Trophoblast cell (in vitro differentiated cells and primary cell): ENCODE measurements at regions not wholly inside any gene's neighbourhood (a gene's known extent, or its start where the extent isn't known, plus 50 kb on each side); places are given as distances from the start of the nearest gene placed in this dataset.

Source experiments
- DNase-seq, 2 donors: peaks; one replicate each; pipeline ENCODE4 v3.0.0-alpha.2; 2016
- H2AFZ ChIP-seq: 2 replicates; pipeline ENCODE4 v1.6.1; 2013; ENCODE audit warnings: low read length, moderate library complexity, mild to moderate bottlenecking; ENCODE audit not compliant: insufficient read depth, poor library complexity
- H2AK5ac ChIP-seq: 2 replicates; pipeline ENCODE4 v1.6.1; 2013; ENCODE audit warnings: mild to moderate bottlenecking, low read length
- H2BK120ac ChIP-seq: 2 replicates; pipeline ENCODE4 v1.6.1; 2013; ENCODE audit warnings: low read length, mild to moderate bottlenecking, moderate library complexity; ENCODE audit not compliant: insufficient read depth, poor library complexity
- H2BK12ac ChIP-seq: 2 replicates; pipeline ENCODE4 v1.6.1; 2013; ENCODE audit warnings: mild to moderate bottlenecking, low read length, moderate library complexity
- H2BK5ac ChIP-seq: 2 replicates; pipeline ENCODE4 v1.6.1; 2013; ENCODE audit warnings: low read length, low read depth, moderate library complexity, mild to moderate bottlenecking; ENCODE audit not compliant: poor library complexity
- H3K14ac ChIP-seq: 2 replicates; pipeline ENCODE4 v1.6.1; 2013; ENCODE audit warnings: mild to moderate bottlenecking, low read length
- H3K18ac ChIP-seq: 2 replicates; pipeline ENCODE4 v1.6.1; 2013; ENCODE audit warnings: mild to moderate bottlenecking, low read length
- H3K23ac ChIP-seq: 2 replicates; pipeline ENCODE4 v1.6.1; 2013; ENCODE audit warnings: low read length
- H3K27ac ChIP-seq: 2 replicates; pipeline ENCODE4 v1.5.1; 2013; ENCODE audit warnings: low read depth, mild to moderate bottlenecking, inconsistent platforms, low read length, moderate library complexity
- H3K27me3 ChIP-seq: 2 replicates; pipeline ENCODE4 v1.6.1; 2013; ENCODE audit warnings: inconsistent platforms, mild to moderate bottlenecking, low read length, moderate library complexity; ENCODE audit not compliant: insufficient read depth
- H3K36me3 ChIP-seq, 2 experiments: 1 replicate in 1 of 2; 2 replicates in 1 of 2; pipeline ENCODE4 v1.6.1; 2013; ENCODE audit warnings: low read length in 2 of 2, mild to moderate bottlenecking in 2 of 2, moderate library complexity in 1 of 2; ENCODE audit not compliant: insufficient read depth in 2 of 2, control insufficient read depth in 1 of 2
- H3K4ac ChIP-seq: 2 replicates; pipeline ENCODE4 v1.6.1; 2013; ENCODE audit warnings: low read depth, mild to moderate bottlenecking, low read length, moderate library complexity
- H3K4me1 ChIP-seq, 2 experiments: 1 replicate in 1 of 2; 2 replicates in 1 of 2; pipeline ENCODE4 v1.6.1; 2013; ENCODE audit warnings: low read length in 2 of 2, mild to moderate bottlenecking in 2 of 2, moderate library complexity in 1 of 2; ENCODE audit not compliant: insufficient read depth in 2 of 2, control insufficient read depth in 1 of 2
- H3K4me2 ChIP-seq: 2 replicates; pipeline ENCODE4 v1.6.1; 2013; ENCODE audit warnings: inconsistent platforms, mild to moderate bottlenecking, low read length, moderate library complexity
- H3K4me3 ChIP-seq: 2 replicates; pipeline ENCODE4 v1.5.1; 2013; ENCODE audit warnings: mild to moderate bottlenecking, low read depth, low read length, inconsistent platforms
- H3K79me1 ChIP-seq: one replicate; pipeline ENCODE4 v1.6.1; 2013; ENCODE audit warnings: low read length
- H3K79me2 ChIP-seq: 2 replicates; pipeline ENCODE4 v1.6.1; 2013; ENCODE audit warnings: low read length, mild to moderate bottlenecking; ENCODE audit not compliant: control insufficient read depth, insufficient read depth, poor library complexity
- H3K9ac ChIP-seq: 2 replicates; pipeline ENCODE4 v1.6.1; 2013; ENCODE audit warnings: mild to moderate bottlenecking, low read length
- H3K9me3 ChIP-seq: 2 replicates; pipeline ENCODE4 v1.6.1; 2013; ENCODE audit warnings: low read depth, mild to moderate bottlenecking, control low read depth, inconsistent platforms, low read length; ENCODE audit not compliant: insufficient read depth
- H4K12ac ChIP-seq: 2 replicates; pipeline ENCODE4 v1.6.1; 2013; ENCODE audit warnings: low read depth, mild to moderate bottlenecking, low read length, moderate library complexity
- H4K8ac ChIP-seq: 2 replicates; pipeline ENCODE4 v1.6.1; 2013; ENCODE audit warnings: low read depth, mild to moderate bottlenecking, low read length, moderate library complexity
- H4K91ac ChIP-seq: one replicate; pipeline ENCODE4 v1.6.1; 2013; ENCODE audit warnings: low read depth, mild to moderate bottlenecking, low read length, moderate library complexity
- WGBS: extraction: QIAGEN DNeasy Blood & Tissue Kit; methylation state at CpG from one replicate; pipeline ENCODE4 v1.1.7; 2013; ENCODE audit warnings: missing lambda C conversion rate; ENCODE audit not compliant: insufficient read length, insufficient coverage; ENCODE audit errors: extremely low coverage; 5-methylcytosine and 5-hydroxymethylcytosine counted together

DNA sequence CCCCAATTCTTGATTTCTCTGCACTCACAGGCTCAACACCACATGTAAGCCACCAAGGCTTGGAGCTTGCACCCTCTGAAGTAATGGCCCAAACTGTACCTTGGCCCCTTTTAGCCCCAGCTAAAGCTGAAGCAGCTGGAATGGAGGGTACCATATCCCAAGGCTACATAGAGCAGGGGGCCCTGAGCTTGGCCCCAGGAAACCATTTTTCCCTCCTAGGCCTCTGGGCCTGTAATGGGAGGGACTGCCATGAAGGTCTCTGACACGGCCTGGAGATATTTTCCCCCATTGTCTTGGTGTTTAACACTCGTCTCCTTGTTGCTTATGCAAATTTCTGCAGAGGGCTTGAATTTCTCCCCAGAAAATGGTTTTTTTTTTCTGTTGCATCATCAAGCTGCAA lies 69.7 kb downstream of the SKA1 start:
- Histone ChIP-seq H3K18ac (no peak overlapping the region), H2AK5ac (no peak overlapping the region), H3K14ac (no peak overlapping the region), H3K23ac (no peak overlapping the region), H4K91ac (no peak overlapping the region), H3K4me1 (no peaks in the 10 kb centered on the region), H3K36me3 (no peaks in the 10 kb centered on the region), H2BK5ac (no peak overlapping the region), H2BK12ac (no peak overlapping the region), H4K12ac (no peak overlapping the region), H3K9me3 (peaks cover 5% of the 10 kb centered on the region), H3K4ac (no peak overlapping the region), H3K4me2 (no peak overlapping the region), H3K4me3 (no peak overlapping the region), H3K79me2 (no peaks in the 10 kb centered on the region), H3K9ac (no peak overlapping the region), H2BK120ac (no peak overlapping the region), H2AFZ (no peak overlapping the region), H3K27me3 (no peaks in the 10 kb centered on the region), H3K79me1 (no peaks in the 10 kb centered on the region), H3K27ac (no peak overlapping the region), H4K8ac (no peak overlapping the region)
- WGBS = no CpG with 5 or more reads among the region's 2 CpGs
- DNase-seq = no peak

DNA sequence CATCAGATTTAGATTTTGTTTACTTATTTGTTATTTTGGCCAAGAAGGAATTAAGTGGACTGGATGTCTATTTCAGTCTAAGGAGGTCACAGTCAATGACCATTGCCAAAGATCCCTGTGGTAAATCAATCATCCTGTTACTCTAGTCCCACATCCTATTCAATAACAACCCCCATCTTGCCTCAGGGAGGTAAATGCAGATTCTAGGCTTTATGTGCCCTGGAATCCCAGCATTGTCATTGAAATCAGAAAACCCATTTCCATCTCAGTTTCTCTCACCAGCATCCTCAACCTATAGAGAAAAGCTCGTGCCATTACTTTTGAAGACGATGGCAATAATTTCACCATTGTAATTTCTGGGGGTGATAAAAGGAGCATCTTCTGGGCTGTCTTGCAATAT lies 71.8 kb downstream of the SKA1 start:
- WGBS = no CpG with 5 or more reads among the region's 2 CpGs
- Histone ChIP-seq H3K14ac (no peak overlapping the region), H2BK120ac (no peak overlapping the region), H3K18ac (no peak overlapping the region), H3K9me3 (peaks cover 5% of the 10 kb centered on the region), H2BK5ac (no peak overlapping the region), H3K4ac (no peak overlapping the region), H3K79me1 (no peaks in the 10 kb centered on the region), H4K8ac (no peak overlapping the region), H3K4me2 (no peak overlapping the region), H2AK5ac (no peak overlapping the region), H3K4me1 (no peaks in the 10 kb centered on the region), H4K12ac (no peak overlapping the region), H2AFZ (no peak overlapping the region), H3K36me3 (no peaks in the 10 kb centered on the region), H3K23ac (no peak overlapping the region), H3K79me2 (no peaks in the 10 kb centered on the region), H3K27ac (no peak overlapping the region), H4K91ac (no peak overlapping the region), H3K4me3 (no peak overlapping the region), H3K9ac (no peak overlapping the region), H3K27me3 (no peaks in the 10 kb centered on the region), H2BK12ac (no peak overlapping the region)
- no peak for DNase-seq

DNA sequence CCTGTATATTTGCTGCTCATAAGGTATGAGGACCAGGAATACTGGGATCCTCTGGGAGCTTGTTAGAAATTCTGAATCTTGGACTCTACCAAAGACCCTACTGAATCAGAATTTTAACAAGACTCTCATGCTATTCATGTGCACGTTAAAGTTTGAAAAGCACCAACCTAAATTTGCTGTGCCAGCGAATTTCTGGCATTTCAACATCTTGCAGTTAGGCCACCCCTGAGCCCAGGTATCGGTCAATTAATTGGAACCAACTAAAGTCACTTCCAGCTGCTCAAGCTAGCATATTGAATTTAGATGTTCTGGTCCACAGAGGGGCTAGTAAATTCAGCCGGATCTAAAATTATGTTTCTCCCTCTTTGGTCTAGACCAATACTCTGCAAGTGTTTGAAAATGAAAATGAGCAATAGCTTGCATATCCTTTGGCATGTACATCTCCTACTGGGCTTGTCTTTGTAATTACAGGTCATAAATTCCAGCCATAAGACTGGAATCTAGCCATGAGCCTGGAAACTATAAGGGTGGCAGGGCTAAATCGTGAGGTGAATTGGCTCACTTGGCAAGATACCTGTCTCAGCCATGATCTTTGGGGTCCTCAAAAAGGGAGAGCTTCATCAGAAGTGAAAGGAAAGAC lies 72.4 kb downstream of the SKA1 start:
- WGBS = no CpG with 5 or more reads among the region's 5 CpGs
- Histone ChIP-seq H2BK5ac (no peak overlapping the region), H3K4me1 (no peaks in the 10 kb centered on the region), H2AFZ (no peak overlapping the region), H3K23ac (no peak overlapping the region), H3K4ac (no peak overlapping the region), H2BK120ac (no peak overlapping the region), H4K8ac (no peak overlapping the region), H3K36me3 (no peaks in the 10 kb centered on the region), H3K14ac (no peak overlapping the region), H3K79me1 (no peaks in the 10 kb centered on the region), H3K9ac (no peak overlapping the region), H3K9me3 (peaks cover 5% of the 10 kb centered on the region), H3K79me2 (no peaks in the 10 kb centered on the region), H4K12ac (no peak overlapping the region), H3K4me3 (no peak overlapping the region), H2AK5ac (no peak overlapping the region), H3K27ac (no peak overlapping the region), H3K27me3 (no peaks in the 10 kb centered on the region), H4K91ac (no peak overlapping the region), H3K18ac (no peak overlapping the region), H2BK12ac (no peak overlapping the region), H3K4me2 (no peak overlapping the region)
- DNase-seq = peak in 1 of 2 donors; percentile 4

DNA sequence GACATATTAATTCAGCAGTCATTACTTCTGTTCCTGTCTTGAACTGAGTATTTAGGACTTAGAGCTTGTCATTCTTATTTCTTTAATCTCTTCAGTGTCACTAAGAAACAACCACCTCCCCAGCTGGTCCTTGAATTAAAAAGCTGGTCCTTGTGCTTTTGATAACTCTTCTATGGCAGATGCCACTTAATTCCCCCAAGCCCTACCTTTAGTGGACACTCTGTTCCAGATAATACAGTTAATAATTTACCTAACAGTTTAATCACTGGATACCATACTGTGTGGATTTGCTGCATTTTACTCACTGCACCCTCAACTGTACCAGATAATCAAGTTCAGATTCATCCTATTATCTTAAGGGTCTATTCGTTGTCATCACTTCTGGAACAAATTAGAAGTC lies 73.1 kb downstream of the SKA1 start:
- no peak overlapping the region for H4K12ac ChIP-seq
- H3K14ac ChIP-seq = no peak overlapping the region
- H3K4me2 ChIP-seq = no peak overlapping the region
- no CpG with 5 or more reads among the region's 1 CpG for WGBS
- H4K91ac ChIP-seq = no peak overlapping the region
- H3K27ac ChIP-seq = no peak overlapping the region
- H3K79me2 ChIP-seq = no peaks in the 10 kb centered on the region
- no peak overlapping the region for H3K23ac ChIP-seq
- H3K4me3 ChIP-seq = no peak overlapping the region
- peaks cover 5% of the 10 kb centered on the region for H3K9me3 ChIP-seq
- H3K36me3 ChIP-seq = no peaks in the 10 kb centered on the region
- H2BK120ac ChIP-seq = no peak overlapping the region
- no peak overlapping the region for H2AK5ac ChIP-seq
- H4K8ac ChIP-seq = no peak overlapping the region
- DNase-seq = no peak
- no peaks in the 10 kb centered on the region for H3K79me1 ChIP-seq
- no peaks in the 10 kb centered on the region for H3K27me3 ChIP-seq
- H3K4me1 ChIP-seq = no peaks in the 10 kb centered on the region
- H3K18ac ChIP-seq = no peak overlapping the region
- no peak overlapping the region for H3K4ac ChIP-seq
- H2BK12ac ChIP-seq = no peak overlapping the region
- no peak overlapping the region for H3K9ac ChIP-seq
- H2AFZ ChIP-seq = no peak overlapping the region
- no peak overlapping the region for H2BK5ac ChIP-seq
